Neutrophil (primary cell): ENCODE measurements at regions not wholly inside any gene's neighbourhood (a gene's known extent, or its start where the extent isn't known, plus 50 kb on each side); places are given as distances from the start of the nearest gene placed in this dataset.

Source experiments
- H3K27ac ChIP-seq: fragments of 200-600 bp; sonication (generic); 2 replicates; pipeline ENCODE4 v1.5.1; 2016; ENCODE audit warnings: mild to moderate bottlenecking, moderate library complexity
- H3K27me3 ChIP-seq: fragments of 200-600 bp; sonication (generic); 2 replicates; pipeline ENCODE4 v1.6.0; 2016; ENCODE audit warnings: mild to moderate bottlenecking
- H3K36me3 ChIP-seq: fragments of 200-600 bp; sonication (generic); 2 replicates; pipeline ENCODE4 v1.5.1; 2017
- H3K4me1 ChIP-seq, 2 experiments: fragments of 200-600 bp in 1 of 2; sonication (generic) in 1 of 2; 1 replicate in 1 of 2; 2 replicates in 1 of 2; pipeline versions ENCODE4 v1.5.1 to v1.6.1; 2013 to 2016; ENCODE audit warnings: low read depth in 1 of 2, low read length in 1 of 2, mild to moderate bottlenecking in 1 of 2, moderate library complexity in 1 of 2; ENCODE audit not compliant: control insufficient read depth in 1 of 2, insufficient read depth in 1 of 2
- H3K4me3 ChIP-seq, 2 experiments: fragments of 200-600 bp in 1 of 2; sonication (generic) in 1 of 2; 1 replicate in 1 of 2; 2 replicates in 1 of 2; pipeline ENCODE4 v1.5.1; 2013 to 2016; ENCODE audit warnings: low read depth in 1 of 2, low read length in 1 of 2, mild to moderate bottlenecking in 1 of 2, moderate library complexity in 1 of 2
- H3K9me3 ChIP-seq: fragments of 200-600 bp; sonication (generic); 2 replicates; pipeline ENCODE4 v1.5.1; 2016
- TF ChIP-seq, protein P1 (sequence below): fragments of 200-600 bp; sonication (generic); IDR thresholded peaks from 2 replicates; pipeline ENCODE4 v1.5.1; 2016; ENCODE audit warnings: antibody characterized with exemption

DNA sequence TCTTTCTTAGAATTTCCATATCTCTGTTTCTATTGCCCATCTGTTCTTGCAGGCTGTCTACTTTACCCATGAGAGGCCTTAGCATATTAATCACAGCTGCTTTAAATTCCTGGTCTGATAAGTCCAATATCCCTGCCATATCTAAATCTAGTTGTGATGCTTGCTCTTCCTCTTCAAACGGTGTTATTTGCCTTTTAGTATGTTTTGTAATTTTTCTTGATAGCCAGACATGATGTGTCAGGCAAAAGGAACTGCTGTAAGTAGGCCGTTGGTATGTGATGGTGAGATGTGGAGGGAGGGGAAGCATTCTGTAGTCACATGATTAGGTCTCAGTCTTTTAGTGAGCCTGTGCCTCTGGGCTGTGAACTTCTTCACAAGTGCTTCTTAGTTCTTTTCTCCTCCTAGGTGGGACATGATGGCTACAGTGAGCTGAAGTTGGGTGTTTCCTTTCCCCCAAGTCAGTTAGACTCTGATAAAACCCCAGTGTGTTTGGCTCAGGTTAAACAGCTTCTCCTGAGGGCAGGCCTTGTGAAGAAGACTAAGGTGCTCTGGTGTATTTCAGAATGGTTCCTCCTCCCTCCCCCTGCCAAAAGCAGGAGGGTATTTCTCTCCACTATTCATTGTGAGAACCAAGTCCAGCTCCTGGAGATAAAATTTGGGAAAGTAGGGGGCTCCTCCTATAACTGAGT is 195.9 kb upstream of the PARP11 start:
- no peak overlapping the region for H3K4me3 ChIP-seq
- H3K27me3 ChIP-seq, result peaks cover 3% of the 10 kb centered on the region
- H3K27ac ChIP-seq, result no peak overlapping the region
- no peaks in the 10 kb centered on the region for H3K9me3 ChIP-seq
- TF ChIP-seq, protein P1, sequence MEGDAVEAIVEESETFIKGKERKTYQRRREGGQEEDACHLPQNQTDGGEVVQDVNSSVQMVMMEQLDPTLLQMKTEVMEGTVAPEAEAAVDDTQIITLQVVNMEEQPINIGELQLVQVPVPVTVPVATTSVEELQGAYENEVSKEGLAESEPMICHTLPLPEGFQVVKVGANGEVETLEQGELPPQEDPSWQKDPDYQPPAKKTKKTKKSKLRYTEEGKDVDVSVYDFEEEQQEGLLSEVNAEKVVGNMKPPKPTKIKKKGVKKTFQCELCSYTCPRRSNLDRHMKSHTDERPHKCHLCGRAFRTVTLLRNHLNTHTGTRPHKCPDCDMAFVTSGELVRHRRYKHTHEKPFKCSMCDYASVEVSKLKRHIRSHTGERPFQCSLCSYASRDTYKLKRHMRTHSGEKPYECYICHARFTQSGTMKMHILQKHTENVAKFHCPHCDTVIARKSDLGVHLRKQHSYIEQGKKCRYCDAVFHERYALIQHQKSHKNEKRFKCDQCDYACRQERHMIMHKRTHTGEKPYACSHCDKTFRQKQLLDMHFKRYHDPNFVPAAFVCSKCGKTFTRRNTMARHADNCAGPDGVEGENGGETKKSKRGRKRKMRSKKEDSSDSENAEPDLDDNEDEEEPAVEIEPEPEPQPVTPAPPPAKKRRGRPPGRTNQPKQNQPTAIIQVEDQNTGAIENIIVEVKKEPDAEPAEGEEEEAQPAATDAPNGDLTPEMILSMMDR, result no peak
- H3K4me1 ChIP-seq, result no peaks in the 10 kb centered on the region
- no peaks in the 10 kb centered on the region for H3K36me3 ChIP-seq

DNA sequence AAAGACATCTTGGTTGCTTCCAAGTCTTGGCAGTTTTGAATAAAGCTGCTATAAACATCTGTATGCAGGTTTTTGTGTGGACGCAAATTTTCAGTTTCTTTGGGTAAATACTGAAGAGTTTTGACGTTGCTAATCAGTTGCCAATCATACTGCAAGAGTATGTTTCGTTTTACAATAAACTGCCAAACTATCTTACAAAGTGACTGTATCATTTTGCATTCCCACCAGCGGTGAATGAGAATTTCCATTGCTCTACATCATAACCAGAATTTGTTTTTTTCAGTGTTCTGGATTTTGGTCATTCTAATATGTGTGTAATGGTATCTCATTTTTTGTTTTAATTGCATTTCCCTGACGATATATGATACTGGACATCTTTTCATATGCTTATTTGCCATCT is 190.8 kb upstream of the PARP11 start:
- Histone ChIP-seq H3K27ac (no peak overlapping the region), H3K4me3 (no peak overlapping the region), H3K9me3 (no peaks in the 10 kb centered on the region), H3K4me1 (no peaks in the 10 kb centered on the region), H3K27me3 (peaks cover 6% of the 10 kb centered on the region), H3K36me3 (no peaks in the 10 kb centered on the region)
- TF ChIP-seq, protein P1, result no peak

DNA sequence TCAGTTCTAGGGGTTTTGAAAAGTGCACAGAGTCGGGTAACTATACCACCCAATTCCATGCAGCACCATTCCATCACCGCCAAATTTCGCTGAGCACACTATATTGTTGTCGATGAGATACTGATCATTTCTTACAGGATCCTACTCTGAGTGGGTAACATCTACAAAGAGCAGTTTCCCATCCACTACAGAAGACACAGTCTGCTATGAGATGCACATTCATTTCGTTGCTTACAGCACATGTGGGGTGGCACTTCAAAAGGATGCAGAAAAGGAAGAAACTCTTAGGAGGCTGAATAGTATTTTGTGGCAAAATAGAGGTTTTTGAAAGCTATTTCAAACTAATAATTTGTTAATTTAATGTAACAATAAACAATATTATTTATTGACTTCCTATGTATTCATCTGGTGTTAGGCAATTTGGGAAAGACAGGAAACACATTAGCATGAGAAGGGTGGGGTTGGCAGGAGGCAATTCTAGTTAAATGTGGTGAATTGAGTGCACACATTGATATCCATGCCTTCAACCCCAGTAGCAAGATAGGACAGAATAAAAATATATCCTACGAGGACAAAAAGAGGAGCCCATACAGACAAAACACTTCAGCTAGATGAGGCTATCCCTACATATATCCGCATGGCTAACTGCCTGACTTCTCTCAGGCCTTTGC is 186.8 kb upstream of the PARP11 start:
- no peaks in the 10 kb centered on the region for H3K36me3 ChIP-seq
- H3K9me3 ChIP-seq, result no peaks in the 10 kb centered on the region
- peaks cover 8% of the 10 kb centered on the region for H3K27me3 ChIP-seq
- H3K27ac ChIP-seq, result no peak overlapping the region
- no peak overlapping the region for H3K4me3 ChIP-seq
- no peaks in the 10 kb centered on the region for H3K4me1 ChIP-seq
- TF ChIP-seq, protein P1, result no peak

DNA sequence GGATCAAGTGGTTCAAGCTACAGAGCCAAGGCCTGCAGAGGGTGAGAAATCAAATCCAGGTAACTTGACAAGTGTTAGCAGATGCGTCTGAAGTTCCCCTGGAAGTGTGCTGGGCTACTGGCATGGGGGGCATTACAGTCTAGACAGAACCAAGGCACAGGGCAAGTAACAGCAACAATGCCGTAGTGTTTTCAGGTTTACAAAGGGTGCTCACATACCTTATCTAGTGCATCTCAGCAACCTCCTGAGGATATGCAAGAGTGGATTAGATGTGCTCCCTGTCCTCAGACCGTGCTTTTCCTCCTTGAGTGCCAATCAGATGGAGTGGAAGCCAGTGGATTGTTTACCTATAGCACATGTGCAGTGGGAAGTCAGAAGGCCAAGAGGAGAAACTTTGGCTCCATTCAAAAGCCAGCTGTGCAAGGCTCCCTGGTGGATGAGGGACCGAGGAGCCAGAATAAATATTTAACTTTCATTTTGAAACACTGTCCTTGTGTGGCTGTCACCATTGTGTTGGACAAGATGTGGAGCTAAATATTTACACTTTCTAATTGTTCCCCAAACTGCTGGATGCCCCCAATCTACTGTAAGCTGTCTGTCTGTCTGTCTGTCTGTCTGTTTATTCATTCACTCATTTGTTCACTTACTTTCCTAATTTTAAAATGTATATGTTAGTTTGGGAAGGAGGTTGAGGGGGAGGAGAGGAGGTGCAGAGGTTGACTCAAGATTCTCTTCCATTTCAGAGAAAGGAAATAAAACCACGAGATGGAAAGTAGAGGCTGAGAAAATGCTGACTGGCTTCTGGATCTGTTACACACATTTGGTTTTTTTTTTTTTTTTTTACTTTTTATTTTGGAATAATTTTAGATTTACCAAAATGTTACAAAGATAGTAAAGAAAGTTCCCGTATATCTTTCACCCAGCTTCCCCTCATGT is 184.0 kb upstream of the PARP11 start:
- Histone ChIP-seq H3K4me3 (no peak overlapping the region), H3K4me1 (no peaks in the 10 kb centered on the region), H3K36me3 (no peaks in the 10 kb centered on the region), H3K27me3 (peaks cover 13% of the 10 kb centered on the region), H3K9me3 (no peaks in the 10 kb centered on the region), H3K27ac (no peak overlapping the region)
- TF ChIP-seq, protein P1, result no peak

DNA sequence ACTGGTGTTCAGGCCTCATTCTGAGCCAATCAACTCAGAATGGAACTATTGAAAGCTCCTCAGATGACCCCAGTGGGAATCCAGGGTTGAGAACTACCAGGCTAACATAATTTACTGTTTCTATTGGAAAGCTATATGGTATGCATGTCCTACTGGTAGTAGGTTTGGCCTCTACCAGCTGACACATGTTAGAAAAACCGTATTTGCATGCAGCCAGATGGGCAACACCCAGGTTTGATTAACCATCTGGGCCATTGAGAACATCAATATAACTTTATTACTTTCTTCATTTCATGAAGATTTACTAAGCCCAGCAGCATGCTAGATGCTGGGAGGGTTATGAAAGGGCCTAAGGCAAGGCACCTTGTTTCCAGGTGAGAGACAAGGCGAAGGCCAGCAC is 181.4 kb upstream of the PARP11 start:
- TF ChIP-seq, protein P1, result no peak
- no peaks in the 10 kb centered on the region for H3K4me1 ChIP-seq
- H3K9me3 ChIP-seq, result no peaks in the 10 kb centered on the region
- H3K27ac ChIP-seq, result no peak overlapping the region
- no peak overlapping the region for H3K4me3 ChIP-seq
- no peaks in the 10 kb centered on the region for H3K36me3 ChIP-seq
- H3K27me3 ChIP-seq, result peaks cover 13% of the 10 kb centered on the region
